ENCODE measurements at regions not wholly inside any gene's neighbourhood (a gene's known extent, or its start where the extent isn't known, plus 50 kb on each side); places are given as distances from the start of the nearest gene placed in this dataset.

DNA sequence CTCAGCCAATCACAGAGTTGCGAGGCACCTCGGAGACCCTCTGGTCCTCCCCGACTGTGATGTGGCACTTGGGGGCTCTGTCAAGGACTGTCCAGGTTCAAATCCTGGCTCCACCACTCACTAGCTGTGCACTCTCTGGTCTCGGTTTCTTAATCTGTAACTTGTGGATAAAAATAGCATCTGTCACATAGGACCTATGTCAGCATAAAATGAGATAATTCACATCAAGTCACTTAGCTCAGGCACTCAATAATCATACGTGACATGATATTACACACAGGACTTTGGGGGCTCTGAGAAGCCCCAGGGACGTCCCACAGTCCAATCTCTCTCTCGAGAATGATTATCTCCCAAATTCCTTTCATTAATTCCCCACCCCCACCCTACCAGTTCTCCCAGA is 166.4 kb downstream of the COPRS start:
- TF ChIP-seq TARDBP (IDR thresholded peaks at IDR 0.05) (no peak), SP1 (IDR thresholded peaks at IDR 0.05) (no peak), FOXM1 (IDR thresholded peaks at IDR 0.05; ENCODE audit: borderline replicate concordance) (no peak)
- TF ChIP-seq, protein P1, sequence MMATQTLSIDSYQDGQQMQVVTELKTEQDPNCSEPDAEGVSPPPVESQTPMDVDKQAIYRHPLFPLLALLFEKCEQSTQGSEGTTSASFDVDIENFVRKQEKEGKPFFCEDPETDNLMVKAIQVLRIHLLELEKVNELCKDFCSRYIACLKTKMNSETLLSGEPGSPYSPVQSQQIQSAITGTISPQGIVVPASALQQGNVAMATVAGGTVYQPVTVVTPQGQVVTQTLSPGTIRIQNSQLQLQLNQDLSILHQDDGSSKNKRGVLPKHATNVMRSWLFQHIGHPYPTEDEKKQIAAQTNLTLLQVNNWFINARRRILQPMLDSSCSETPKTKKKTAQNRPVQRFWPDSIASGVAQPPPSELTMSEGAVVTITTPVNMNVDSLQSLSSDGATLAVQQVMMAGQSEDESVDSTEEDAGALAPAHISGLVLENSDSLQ (IDR thresholded peaks at IDR 0.05), result no peak

Data from HEK293T (cell line).